ENCODE measurements at regions not wholly inside any gene's neighbourhood (a gene's known extent, or its start where the extent isn't known, plus 50 kb on each side); places are given as distances from the start of the nearest gene placed in this dataset.
"Not testable (repeated sequence)": the region's sequence is repeated elsewhere in the genome, so short reads cannot be mapped to it uniquely, and the experiment has no call there.

DNA sequence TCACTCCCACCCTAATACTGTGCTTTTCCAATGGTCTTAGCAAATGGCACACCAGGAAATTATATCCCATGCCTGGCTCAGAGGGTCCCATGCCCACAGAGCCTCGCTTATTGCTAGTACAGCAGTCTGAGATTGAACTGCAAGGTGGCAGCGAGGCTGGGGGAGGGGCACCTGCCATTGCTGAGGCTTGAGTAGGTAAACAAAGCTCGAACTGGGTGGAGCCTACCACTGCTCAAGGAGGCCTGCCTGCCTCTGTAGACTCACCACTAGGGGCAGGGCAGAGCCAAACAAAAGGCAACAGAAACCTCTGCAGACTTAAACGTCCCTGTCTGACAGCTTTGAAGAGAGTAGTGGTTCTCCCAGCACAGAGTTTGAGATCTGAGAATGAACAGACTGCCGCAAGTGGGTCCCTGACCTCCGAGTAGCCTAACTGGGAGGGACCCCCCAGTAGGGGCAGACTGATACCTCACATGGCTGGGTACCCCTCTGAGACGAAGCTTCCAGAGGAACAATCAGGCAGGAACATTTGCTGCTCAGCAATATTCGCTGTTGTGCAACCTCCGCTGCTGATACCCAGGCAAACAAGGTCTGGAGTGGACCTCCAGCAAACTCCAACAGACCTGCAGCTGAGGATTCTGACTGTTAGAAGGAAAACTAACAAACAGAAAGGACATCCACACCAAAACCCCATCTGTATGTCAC lies 150.7 kb upstream of the FOXA2 start:
- DNase-seq (ENCODE audit: low spot score): not testable (repeated sequence)

DNA sequence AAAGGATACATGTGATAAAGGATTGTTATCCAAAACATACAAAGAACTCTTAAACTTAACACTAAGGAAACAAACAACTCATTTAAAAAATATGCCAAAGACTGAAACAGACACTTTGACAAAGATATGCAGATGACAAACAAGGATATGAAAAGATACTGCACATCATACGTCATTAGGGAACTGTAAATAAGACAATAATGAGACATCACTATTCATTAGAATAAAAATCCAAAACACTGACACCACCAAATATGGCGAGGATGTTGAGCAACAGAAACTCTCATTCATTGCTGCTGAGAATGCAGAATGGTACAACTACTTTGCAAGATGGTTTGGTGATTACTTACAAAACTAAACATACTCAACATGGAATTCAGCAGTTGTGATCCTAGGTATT lies 156.5 kb upstream of the FOXA2 start:
- no peak for DNase-seq (ENCODE audit: low spot score)

DNA sequence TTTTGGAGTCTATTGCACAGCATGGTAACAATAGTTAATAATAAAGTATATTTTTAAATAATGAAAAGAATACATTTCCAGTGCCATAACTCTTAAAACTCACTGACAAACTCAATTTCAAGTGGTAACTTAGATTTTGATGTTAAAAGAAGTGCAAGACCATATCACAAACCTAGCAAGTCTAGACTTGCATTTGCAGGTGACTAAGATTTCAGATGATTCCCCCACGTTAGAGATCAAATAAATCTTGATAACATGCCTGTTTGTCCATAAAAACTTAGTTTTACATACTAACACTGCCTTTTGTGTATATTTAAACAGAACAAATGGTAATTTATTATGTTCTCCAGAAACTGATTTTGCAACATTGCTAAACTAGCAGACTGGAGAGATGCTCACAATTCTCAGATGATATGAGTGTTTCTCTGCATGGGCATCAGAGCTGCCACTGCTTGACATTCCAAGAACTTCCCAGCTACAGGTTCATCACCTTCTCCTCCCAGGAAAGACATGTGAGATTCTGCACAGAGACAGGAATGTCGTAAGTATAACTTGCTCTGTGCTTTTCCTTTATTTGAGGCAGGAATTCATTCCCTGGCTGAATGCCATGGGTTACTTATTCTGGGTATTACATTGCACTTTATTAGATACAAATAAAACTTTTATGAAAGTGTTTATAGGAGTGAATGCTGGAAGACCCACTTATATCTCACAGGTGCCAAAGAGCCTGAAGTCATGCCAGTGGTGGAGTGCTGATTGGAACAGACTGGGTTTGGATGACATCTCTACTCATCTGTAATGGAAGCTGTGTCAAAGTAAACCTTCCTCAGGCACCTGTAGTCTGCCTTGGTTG lies 160.2 kb upstream of the FOXA2 start:
- DNase-seq (ENCODE audit: low spot score): no peak

DNA sequence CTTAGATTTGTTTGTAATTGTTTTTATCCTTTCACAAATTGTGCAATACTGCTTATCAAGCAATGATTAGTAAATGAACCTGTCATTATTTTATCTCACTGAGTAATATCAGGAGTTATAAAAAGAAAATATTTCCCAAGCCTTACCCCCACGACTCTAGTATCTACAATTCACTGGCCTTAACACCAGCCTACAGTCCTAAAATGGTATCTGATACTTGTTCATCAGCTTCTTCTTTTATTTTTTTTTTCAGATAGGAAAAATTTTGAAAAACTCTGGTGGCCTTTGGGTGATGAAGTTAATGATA lies 160.8 kb upstream of the FOXA2 start:
- DNase-seq (ENCODE audit: low spot score): no peak

DNA sequence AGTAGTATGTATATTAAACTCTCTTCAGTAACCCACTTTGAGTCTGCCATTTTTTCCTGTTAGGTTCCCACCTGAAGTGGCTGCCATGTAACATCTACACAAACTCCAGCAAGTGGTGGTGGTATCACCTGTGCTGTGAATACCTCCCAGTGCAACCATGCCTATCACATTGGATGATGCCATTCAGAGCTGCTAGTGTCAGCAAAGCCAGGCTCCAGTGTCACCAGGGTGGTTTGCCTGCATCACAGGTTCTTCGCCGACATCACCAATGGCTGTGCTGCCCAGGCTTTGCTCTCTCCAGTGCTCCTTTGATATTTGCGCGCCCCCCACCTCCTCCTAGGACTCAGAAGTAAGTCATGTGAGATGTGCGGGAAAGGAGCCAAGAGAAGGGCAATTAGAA lies 162.6 kb upstream of the FOXA2 start:
- DNase-seq (ENCODE audit: low spot score): no peak

DNA sequence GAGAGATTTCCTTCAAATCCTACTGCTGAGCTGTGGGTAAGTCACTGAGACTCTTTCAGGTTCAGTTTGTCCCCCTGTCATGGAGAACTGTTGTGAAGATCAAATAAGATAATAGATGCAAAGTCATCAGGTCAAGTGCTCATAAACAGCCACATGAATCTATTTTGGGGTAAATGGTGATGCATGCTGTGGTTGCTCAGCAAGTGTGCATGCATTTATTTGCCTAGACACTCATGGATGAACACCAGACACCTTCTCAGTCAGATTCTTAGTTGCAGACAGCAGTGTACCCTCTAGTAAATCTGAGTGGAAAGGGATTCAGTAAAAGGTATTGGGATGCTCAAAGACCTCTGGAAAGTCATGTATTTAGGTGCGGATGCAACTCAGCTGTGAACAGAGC lies 168.0 kb upstream of the FOXA2 start:
- DNase-seq (ENCODE audit: low spot score): no peak

DNA sequence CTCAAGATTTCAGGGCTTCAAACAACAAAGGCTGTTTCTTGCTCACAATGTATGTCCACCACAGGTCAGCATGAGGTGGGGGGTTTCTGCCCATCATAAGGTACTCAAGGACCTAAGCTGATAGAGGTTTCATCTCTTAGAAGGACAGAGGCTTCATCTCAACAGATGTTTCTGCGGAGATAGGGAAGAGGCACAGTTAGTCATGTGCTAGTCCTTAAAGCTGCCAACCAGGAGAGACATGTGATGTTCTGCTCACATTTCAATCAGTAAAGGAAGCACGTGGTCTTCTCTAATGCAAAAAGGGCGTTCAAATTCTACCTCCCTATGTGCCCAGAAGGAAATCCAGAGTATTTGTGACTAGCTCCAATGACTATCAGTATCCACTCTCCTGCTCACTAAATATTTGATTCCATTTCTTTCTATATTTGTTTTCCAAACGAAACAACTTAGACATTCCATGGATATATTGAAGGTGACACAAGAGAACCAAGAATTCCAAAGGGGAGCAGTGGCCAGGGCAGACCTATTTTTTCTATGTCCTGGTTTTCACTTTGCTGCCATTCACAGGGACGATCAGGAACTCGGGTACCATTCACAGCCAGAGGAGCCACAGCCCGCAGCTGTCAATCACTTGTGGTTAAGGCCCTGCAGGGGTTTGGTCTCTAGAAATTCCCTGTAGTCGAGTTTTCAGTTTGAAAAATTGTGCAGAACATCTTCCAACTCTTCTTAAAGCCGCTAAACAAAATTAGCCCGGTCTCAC lies 173.2 kb upstream of the FOXA2 start:
- DNase-seq (ENCODE audit: low spot score): no peak

DNA sequence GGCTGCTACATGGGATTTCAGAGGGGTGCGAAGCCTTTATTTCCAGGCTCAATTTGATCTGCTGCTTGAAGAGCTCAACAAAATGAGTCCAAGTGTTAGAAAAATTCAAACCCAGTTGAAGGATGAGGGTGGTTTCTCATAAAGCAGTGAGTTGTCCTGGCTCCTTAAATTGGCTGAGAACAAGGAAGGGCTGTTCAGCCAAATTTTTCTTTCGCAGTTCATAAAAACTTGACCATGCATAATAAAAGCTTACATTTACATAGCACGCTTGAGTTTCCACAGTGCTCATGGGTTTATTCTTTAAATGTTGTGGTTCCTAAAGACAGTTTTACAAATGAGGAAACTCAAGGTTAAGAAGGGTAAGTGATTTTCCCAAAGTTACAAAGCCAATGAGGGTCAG lies 174.4 kb upstream of the FOXA2 start:
- DNase-seq (ENCODE audit: low spot score): no peak

DNA sequence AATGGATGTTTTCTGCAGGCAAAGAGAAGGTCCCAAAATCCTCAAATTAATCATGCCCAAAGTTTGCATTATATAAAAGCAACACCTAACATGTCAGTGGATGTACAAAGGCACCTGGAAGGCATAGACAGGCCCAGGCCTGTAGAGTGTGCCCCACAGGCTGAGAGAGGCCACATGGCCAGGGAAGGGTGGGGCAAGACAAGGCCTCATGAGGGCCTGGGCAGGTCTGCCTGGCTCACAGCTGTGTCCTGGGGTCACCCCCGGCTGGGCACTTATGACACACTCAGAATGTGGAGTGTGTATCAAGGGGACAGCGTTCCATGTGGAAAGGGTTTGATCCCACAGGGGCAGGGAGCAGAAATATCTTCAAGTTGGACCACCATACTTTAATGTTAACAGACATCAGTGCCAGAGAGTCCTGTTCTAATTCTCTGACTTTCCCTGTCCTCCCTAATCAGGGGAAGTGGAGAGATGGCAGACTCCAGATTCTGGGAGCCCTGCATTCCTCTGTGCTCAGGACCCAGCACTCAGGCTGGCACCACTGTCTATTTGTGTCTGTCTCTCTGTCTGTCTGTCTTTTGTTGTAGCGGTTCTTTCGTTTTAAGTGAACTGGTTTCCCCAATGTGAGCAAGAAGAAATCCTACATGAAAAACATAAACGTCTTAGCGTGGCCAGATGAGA lies 178.3 kb upstream of the FOXA2 start:
- DNase-seq (ENCODE audit: low spot score): no peak

DNA sequence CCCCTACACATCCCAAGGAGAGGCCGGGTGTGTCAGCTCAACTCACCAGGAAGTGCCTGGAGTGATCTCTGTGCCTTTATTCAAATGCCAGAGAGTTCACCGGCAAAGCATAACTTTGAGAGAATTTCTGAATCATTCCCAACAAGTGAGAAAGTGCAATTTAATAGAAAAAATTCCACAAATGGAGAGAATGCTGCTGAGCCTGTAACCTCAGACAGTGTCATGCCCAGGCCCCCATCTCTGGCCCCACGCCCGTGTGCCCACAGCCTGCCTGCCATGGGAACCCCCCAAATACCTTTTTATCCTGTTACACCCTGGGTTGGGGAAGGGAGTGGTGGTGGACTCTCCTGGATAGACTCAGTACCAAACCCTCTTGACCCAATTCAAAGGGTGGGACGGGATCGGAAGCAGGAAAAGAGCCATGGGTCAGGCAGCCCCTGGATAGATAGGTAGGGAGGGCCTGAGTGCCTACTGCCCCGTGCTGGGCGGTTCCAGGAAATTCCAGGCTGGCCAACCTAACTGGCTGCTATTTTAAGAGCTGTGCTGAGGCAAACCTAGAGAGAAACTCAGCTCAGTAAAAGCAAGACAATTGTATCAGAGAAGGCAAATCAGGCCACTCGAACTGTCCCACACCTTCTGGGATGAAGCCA lies 179.0 kb upstream of the FOXA2 start:
- DNase-seq (ENCODE audit: low spot score): no peak

DNA sequence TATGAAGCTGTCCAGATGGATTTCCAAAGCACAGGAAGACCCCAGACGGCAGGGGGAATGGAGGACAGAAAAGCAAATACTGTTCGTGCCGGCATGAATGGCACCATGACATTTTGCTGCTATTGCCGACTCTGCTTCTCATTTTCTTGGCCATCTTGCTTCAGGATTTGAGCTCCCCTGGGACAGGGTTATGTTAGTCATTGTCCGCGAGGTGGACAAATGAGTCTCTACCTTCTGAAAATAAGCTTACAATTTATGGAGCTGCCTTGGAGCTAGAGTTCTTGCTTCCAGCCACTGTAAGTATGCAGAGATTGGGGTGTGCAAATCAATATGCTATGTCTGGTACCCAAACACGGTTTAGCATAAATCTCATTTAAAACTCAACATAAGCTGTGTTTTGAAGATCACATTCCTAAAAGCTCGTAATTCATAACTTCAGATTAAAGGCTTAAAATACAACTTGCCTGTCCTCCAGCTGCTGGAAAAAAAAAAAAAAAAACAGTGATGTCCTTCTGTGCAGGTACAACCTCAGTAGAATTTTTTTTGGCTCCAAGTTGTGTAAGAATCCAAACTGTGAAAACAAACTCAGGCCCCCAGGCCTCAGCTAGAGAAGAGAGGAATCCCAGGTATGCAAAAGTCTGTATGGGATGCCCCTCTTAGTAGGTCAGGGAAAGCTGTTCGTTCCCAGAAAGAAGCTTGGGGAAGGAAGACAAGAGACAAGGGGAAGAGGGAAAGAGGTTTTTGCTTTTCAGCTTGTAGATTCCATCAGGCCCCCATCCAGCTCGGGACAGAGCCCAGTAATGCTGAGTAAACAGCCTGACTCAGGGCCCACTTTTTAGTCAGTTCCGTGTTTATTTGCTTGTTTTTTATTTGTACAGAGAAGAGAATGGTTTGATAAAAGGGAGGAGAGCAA lies 184.2 kb upstream of the FOXA2 start:
- no peak for DNase-seq (ENCODE audit: low spot score)

DNA sequence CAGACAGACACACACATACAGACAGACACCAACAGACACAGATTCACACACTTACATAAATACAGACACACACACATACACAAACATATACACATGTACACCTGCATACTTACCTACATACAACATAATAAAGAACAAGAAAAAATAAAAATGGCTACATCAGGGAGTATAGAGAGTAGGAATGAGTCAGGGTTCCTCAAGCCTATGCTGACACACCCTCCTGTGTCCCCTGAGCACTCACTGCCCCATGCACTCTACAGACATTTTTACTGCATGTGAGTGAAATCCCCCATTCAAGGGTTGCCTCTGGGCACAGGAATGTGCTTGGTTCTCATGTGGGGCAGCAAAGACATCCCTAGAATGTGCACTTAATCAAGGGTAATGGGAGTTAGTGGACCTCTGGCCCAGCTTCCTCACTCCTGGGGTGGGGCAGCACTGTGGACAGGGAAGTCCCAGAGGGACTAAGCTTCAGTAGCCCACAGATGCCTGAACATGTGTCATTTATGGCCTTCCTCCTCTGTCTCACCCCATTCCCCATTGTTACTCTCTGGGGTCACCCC lies 185.9 kb upstream of the FOXA2 start:
- no peak for DNase-seq (ENCODE audit: low spot score)

DNA sequence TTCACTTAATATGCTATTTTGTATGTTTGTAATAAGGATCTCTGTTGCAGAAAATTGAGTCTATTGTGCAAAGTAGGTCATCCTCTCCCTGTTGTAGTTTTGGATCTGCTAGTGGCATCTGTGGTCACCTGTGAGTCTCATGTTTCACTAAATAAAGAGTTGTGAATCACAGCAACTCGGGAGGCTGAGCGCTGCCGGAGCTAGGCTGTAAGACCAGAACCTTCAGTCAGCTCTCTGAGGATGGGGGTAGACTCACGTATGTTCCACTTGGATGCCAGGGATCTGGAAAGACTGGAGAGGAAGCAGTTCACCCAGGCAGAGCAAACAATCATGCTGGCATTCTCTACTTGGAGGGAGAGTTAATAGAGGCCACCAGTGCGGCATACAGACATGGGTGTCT lies 187.3 kb upstream of the FOXA2 start:
- no peak for DNase-seq (ENCODE audit: low spot score)

DNA sequence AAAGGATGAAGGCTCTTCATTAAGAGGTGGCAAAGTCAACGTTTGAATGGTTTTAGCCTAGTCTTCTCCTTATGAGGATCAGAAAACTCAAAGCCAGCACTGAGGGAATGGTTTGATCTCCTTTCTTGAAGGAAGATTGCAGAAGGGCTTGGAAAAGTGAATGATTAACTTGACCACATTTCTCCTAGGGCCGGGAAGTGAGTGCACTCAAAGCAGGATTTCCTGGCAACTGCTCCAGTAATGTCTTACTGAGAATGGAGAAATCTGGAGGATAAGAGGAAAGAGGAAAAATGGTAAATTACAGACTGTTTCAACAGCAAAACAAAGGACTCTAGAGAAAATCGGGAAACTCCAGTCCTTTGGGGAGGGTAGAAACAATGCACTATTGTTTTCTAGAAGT lies 189.0 kb upstream of the FOXA2 start:
- DNase-seq (ENCODE audit: low spot score): no peak

DNA sequence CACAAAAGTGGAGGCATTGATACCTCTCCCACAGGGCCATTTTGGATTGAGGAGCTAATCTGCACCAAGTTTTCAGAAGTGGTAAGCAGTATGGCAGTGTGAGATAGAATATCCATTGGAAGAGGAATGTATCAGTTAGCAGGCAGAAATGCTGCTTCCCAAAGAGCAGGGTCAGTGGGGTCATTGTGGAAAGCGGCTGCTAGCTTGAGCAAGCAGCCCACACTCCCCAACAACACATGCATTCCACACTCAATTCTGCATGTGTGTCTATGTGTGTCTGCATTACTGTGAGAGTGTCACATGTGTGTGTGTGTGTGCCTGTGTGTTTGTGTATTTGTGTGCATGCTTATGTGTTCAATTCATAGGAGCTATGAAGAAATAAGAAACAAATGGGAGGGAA lies 190.9 kb upstream of the FOXA2 start:
- DNase-seq (ENCODE audit: low spot score): no peak

DNA sequence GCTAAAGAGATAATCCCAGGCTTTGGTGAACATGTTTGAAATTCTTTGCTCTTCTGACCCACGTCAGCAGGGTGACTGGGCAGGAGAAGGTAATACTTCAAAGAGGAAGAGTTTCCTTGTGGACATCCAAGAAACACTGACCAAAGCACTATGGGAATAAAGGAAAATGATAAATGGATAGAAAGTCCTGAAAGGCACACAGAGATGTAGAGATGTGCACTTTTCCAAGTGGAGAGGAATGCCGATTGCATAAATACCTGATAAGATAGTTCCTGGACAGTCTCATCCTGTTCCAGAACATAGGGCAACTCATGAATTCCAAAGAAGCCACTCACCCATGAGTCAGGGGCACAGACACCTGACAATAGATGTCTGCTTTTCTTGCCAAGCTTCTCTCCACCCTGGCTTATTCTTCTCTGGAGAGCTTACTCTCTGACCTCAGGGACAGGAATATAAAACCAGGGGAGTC lies 191.3 kb upstream of the FOXA2 start:
- no peak for DNase-seq (ENCODE audit: low spot score)

DNA sequence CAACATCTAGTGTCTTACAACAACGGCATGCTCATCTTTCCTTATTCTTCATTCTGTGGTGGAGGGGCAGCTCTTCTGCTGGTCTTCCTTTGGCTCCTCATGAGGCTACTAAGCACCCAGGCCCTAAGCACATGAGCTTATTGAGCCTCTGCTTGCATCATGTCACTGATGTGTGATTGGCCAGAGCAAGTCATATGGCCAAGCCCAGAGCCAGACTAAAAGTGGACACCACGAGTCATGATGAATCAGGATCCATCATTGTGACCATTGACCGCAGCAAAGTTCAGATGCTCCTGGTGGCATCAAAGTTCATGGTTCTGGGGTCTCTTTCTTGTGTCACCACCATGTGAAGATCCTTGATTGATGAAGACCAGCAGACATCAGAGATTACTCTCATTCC lies 192.0 kb upstream of the FOXA2 start:
- DNase-seq (ENCODE audit: low spot score): no peak

DNA sequence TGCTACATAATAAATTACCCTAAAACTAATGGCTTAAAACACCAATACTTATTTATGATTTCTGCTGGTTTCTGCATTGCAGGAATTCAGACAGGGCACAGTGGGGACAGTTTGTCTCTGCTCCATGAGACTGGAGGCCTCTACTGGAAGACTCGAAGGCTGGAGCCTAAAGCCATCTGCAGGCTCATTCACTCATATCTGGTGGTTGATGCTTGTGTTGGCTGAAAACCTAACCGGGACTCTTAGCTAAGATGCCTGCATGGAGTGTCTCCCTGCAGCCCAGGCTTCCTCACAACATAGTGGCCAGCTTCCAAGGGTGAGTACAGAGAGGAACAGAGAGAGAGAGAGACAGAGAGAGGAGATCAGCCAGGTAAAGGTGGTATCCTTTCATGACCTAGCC lies 195.5 kb upstream of the FOXA2 start:
- no peak for DNase-seq (ENCODE audit: low spot score)

DNA sequence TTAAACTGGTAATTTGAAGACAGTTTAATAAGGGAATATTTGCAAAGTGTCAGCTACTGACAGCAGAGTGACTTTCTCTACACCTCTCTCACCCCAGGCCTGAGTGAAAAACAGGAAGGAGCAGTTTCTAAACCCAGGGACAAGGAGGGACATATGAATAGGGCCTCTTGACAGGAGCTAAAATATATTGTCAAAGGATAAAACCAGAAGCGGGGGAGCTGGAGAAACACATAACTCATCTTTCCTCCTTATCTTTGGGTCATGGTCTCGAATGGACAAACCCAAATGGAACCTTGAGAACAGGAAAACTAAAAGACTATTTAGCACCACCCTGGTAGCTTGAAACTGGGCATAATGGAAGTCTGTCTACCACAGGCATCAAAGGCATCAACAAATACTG lies 197.5 kb upstream of the FOXA2 start:
- no peak for DNase-seq (ENCODE audit: low spot score)

DNA sequence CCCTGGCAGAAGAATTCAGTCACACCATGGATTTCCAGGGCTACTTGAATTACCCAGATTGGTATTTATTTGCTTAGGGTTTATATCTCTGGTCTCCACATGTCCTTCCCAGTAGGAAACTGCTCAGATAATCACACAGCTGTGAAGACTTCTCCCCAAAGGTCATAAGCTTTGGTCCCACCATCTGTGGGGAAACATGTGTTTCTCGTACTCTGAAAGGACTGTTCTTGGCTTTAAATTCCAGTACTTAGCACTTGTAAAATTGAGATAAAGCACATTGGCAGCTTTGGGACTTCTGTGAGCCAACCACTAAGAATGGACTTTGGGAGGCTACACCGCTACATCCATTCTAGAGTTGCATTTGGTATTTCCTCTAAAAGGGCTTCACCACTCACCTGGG lies 205.3 kb upstream of the FOXA2 start:
- DNase-seq (ENCODE audit: low spot score): no peak

DNA sequence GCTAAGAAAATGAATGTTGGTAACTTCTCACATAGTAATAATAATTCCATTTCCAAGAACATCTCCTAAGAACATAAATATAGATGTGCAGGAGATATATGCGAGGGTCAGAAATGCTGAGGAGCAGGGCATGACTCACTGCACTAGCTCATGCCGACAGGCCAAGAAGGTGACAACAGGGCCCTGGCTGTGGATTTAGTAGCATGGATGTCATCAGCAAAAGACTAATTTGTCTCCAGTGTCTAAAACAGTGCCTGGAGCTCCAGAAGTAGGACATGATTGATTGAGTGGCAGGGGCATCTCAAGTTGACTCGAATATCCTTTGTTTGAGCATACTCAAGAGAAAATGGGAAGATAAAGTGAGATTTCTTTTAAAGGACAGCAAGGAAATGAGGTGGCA lies 207.0 kb upstream of the FOXA2 start:
- DNase-seq (ENCODE audit: low spot score): no peak
